HEK293 (cell line): ENCODE measurements at regions not wholly inside any gene's neighbourhood (a gene's known extent, or its start where the extent isn't known, plus 50 kb on each side); places are given as distances from the start of the nearest gene placed in this dataset.
A peak's percentile ranks its signal among the peaks of the same experiment; 100 is the strongest.

Source experiments
- CTCF ChIA-PET: fragments of 350-600 bp; formaldehyde crosslinking; extraction: SDS; loops from one replicate; lab custom pipeline; 2021; ENCODE audit warnings: antibody characterized with exemption; lab: Yijun Ruan, JAX
- POLR2A ChIA-PET: fragments of 300-600 bp; formaldehyde crosslinking; extraction: SDS; loops from one replicate; lab custom pipeline; 2020; ENCODE audit warnings: antibody characterized with exemption, inconsistent platforms; lab: Yijun Ruan, JAX
- H3K27ac ChIP-seq: fragments of 200-500 bp; sonication (Bioruptor generic); 2 replicates; pipeline ENCODE4 v1.5.1; 2014; ENCODE audit warnings: low read depth, low read length, control low read depth, inconsistent platforms; ENCODE audit errors: extremely low read depth
- H3K36me3 ChIP-seq, 2 experiments: fragments of 200-500 bp in 1 of 2; sonication (Bioruptor generic) in 1 of 2; 1 replicate in 1 of 2; 2 replicates in 1 of 2; pipeline ENCODE4 v1.5.1; 2014 to 2017; ENCODE audit warnings: inconsistent platforms in 2 of 2, low read length in 2 of 2; ENCODE audit not compliant: control insufficient read depth in 2 of 2, insufficient read depth in 1 of 2
- H3K4me1 ChIP-seq: fragments of 200-500 bp; sonication (Bioruptor generic); 2 replicates; pipeline ENCODE4 v1.5.1; 2014; ENCODE audit warnings: mild to moderate bottlenecking, low read length, inconsistent platforms; ENCODE audit not compliant: control insufficient read depth, insufficient read depth
- H3K4me3 ChIP-seq: 2 replicates; pipeline ENCODE4 v1.5.1; 2011; ENCODE audit warnings: low read depth, mild to moderate bottlenecking, control low read depth, low read length, moderate library complexity
- H3K9me3 ChIP-seq: fragments of 200-500 bp; sonication (Bioruptor generic); 2 replicates; pipeline ENCODE4 v1.5.1; 2014; ENCODE audit warnings: low read depth, low read length, inconsistent platforms; ENCODE audit not compliant: control insufficient read depth, insufficient read depth
- EGR2 ChIP-seq: fragments of 450-650 bp; formaldehyde crosslinking; IDR thresholded peaks from 2 replicates; pipeline ENCODE4 v1.5.1; 2016; ENCODE audit warnings: low read depth, missing biosample characterization, missing genetic modification characterization
- HOXC10 ChIP-seq: sonication (generic); formaldehyde crosslinking; IDR thresholded peaks from 2 replicates; pipeline ENCODE4 v1.8.1; 2023; ENCODE audit warnings: mild to moderate bottlenecking, missing genetic modification reagents
- KLF10 ChIP-seq: fragments of 450-650 bp; IDR thresholded peaks from 2 replicates; pipeline ENCODE4 v1.5.1; 2018; ENCODE audit warnings: missing biosample characterization, mild to moderate bottlenecking, missing genetic modification characterization
- MYNN ChIP-seq: fragments of 450-650 bp; formaldehyde crosslinking; IDR thresholded peaks from 2 replicates; pipeline ENCODE4 v1.5.1; 2016; ENCODE audit warnings: missing biosample characterization, missing genetic modification characterization, borderline replicate concordance
- WT1 ChIP-seq: fragments of 450-650 bp; formaldehyde crosslinking; IDR thresholded peaks from 2 replicates; pipeline ENCODE4 v1.5.1; 2016; ENCODE audit warnings: missing biosample characterization, missing genetic modification characterization
- YY2 ChIP-seq: fragments of 450-650 bp; formaldehyde crosslinking; IDR thresholded peaks from 2 replicates; pipeline ENCODE4 v1.5.1; 2016; ENCODE audit warnings: missing biosample characterization, missing genetic modification characterization
- ZEB2 ChIP-seq: fragments of 450-650 bp; formaldehyde crosslinking; IDR thresholded peaks from 2 replicates; pipeline ENCODE4 v1.5.1; 2016; ENCODE audit warnings: missing biosample characterization, missing genetic modification characterization
- ZIC2 ChIP-seq: fragments of 450-650 bp; formaldehyde crosslinking; IDR thresholded peaks from 2 replicates; pipeline ENCODE4 v1.5.1; 2016; ENCODE audit warnings: missing biosample characterization, missing genetic modification characterization
- ZNF146 ChIP-seq: fragments of 450-650 bp; formaldehyde crosslinking; IDR thresholded peaks from 2 replicates; pipeline ENCODE4 v1.5.1; 2016; ENCODE audit warnings: missing biosample characterization, missing genetic modification characterization
- ZNF211 ChIP-seq: fragments of 450-650 bp; formaldehyde crosslinking; IDR thresholded peaks from 2 replicates; pipeline ENCODE4 v1.5.1; 2016; ENCODE audit warnings: low read depth, missing biosample characterization, missing genetic modification characterization
- ZNF354C ChIP-seq: fragments of 450-650 bp; formaldehyde crosslinking; IDR thresholded peaks from 2 replicates; pipeline ENCODE4 v1.5.1; 2016; ENCODE audit warnings: missing biosample characterization, missing genetic modification characterization, low read depth, borderline replicate concordance
- ZNF423 ChIP-seq: fragments of 450-650 bp; formaldehyde crosslinking; IDR thresholded peaks from 2 replicates; pipeline ENCODE4 v1.5.1; 2016; ENCODE audit warnings: missing biosample characterization, missing genetic modification characterization
- ZNF426 ChIP-seq: fragments of 450-650 bp; formaldehyde crosslinking; IDR thresholded peaks from 2 replicates; pipeline ENCODE4 v1.5.1; 2017; ENCODE audit warnings: missing biosample characterization, missing genetic modification characterization, mild to moderate bottlenecking, inconsistent platforms, moderate library complexity
- ZNF529 ChIP-seq: fragments of 450-650 bp; formaldehyde crosslinking; IDR thresholded peaks from 2 replicates; pipeline ENCODE4 v1.5.1; 2017; ENCODE audit warnings: missing genetic modification characterization, missing biosample characterization; ENCODE audit not compliant: insufficient replicate concordance
- ZNF544 ChIP-seq: fragments of 450-650 bp; formaldehyde crosslinking; IDR thresholded peaks from 2 replicates; pipeline ENCODE4 v1.5.0; 2017; ENCODE audit warnings: missing biosample characterization, missing genetic modification characterization
- ZNF555 ChIP-seq: fragments of 450-650 bp; formaldehyde crosslinking; conservative IDR thresholded peaks from 2 replicates; pipeline ENCODE4 v1.5.1; 2017; ENCODE audit warnings: missing biosample characterization, mild to moderate bottlenecking, missing genetic modification characterization, inconsistent platforms
- ZNF596 ChIP-seq: fragments of 450-650 bp; IDR thresholded peaks from 2 replicates; pipeline ENCODE4 v1.5.0; 2018; ENCODE audit warnings: missing biosample characterization, mild to moderate bottlenecking, missing genetic modification characterization, moderate library complexity
- ZNF701 ChIP-seq: fragments of 450-650 bp; formaldehyde crosslinking; IDR thresholded peaks from 2 replicates; pipeline ENCODE4 v1.5.1; 2016; ENCODE audit warnings: missing biosample characterization, missing genetic modification characterization
- ZNF747 ChIP-seq: fragments of 450-650 bp; formaldehyde crosslinking; IDR thresholded peaks from 2 replicates; pipeline ENCODE4 v1.5.1; 2016; ENCODE audit warnings: missing biosample characterization, missing genetic modification characterization
- ZNF76 ChIP-seq: fragments of 450-650 bp; formaldehyde crosslinking; IDR thresholded peaks from 2 replicates; pipeline ENCODE4; 2016; ENCODE audit warnings: low read depth, missing biosample characterization, missing genetic modification characterization, borderline replicate concordance
- ZNF791 ChIP-seq: fragments of 450-650 bp; formaldehyde crosslinking; IDR thresholded peaks from 2 replicates; pipeline ENCODE4 v1.5.1; 2016; ENCODE audit warnings: missing biosample characterization, missing genetic modification characterization
- TF ChIP-seq, protein P1 (sequence below): fragments of 450-650 bp; formaldehyde crosslinking; IDR thresholded peaks from 2 replicates; pipeline ENCODE4 v1.5.1; 2017; ENCODE audit warnings: missing biosample characterization, mild to moderate bottlenecking, missing genetic modification characterization, moderate library complexity
- TF ChIP-seq, protein P2 (sequence below): fragments of 450-650 bp; formaldehyde crosslinking; IDR thresholded peaks from 2 replicates; pipeline ENCODE4 v1.5.1; 2017; ENCODE audit warnings: missing biosample characterization, missing genetic modification characterization
- TF ChIP-seq, protein P3 (sequence below): fragments of 450-650 bp; formaldehyde crosslinking; IDR thresholded peaks from 2 replicates; pipeline ENCODE4 v1.5.1; 2016; ENCODE audit warnings: missing biosample characterization, missing genetic modification characterization, borderline replicate concordance
- TF ChIP-seq, protein P4 (sequence below): fragments of 450-650 bp; formaldehyde crosslinking; IDR thresholded peaks from 2 replicates; pipeline ENCODE4 v1.5.1; 2016; ENCODE audit warnings: missing biosample characterization, missing genetic modification characterization

DNA sequence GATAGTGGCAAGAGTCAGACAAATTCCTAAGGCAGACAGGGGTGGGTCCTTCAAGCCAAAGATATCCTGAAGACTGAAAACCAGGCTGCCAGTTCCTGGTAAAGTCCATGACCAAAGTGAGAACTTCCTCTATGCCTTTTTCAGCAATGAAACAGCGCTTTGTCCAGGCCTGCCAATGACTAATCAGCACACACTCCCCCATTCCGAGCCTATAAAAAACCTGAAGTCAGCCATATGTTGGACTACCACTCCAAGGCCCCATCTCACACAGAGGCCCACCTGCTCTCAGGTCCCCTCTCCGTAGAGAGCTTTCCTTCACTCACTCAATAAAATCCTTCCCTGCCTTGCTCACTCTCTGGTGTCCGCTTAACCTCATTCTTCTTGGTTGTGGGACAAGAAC is 402.2 kb downstream of the ANKRD7 start:
- POLR2A ChIA-PET: no interaction called here
- Histone ChIP-seq H3K9me3 (no peaks in the 10 kb centered on the region), H3K27ac (no peak overlapping the region), H3K36me3 (no peaks in the 10 kb centered on the region), H3K4me3 (no peak overlapping the region), H3K4me1 (no peaks in the 10 kb centered on the region)
- TF ChIP-seq WT1 (tag by site-specific recombination) (no peak), ZNF354C (tag by site-specific recombination) (no peak), ZIC2 (tag by site-specific recombination) (no peak), HOXC10 (CRISPR knock-in tag) (no peak), ZEB2 (tag by site-specific recombination) (no peak), MYNN (no peak), ZNF211 (tag by site-specific recombination) (no peak), ZNF76 (tag by site-specific recombination) (no peak), ZNF544 (tag by site-specific recombination) (no peak), ZNF146 (tag by site-specific recombination) (no peak), ZNF596 (tag by site-specific recombination) (no peak), ZNF555 (tag by site-specific recombination) (no peak), KLF10 (tag by site-specific recombination) (no peak)
- TF ChIP-seq, protein P1, sequence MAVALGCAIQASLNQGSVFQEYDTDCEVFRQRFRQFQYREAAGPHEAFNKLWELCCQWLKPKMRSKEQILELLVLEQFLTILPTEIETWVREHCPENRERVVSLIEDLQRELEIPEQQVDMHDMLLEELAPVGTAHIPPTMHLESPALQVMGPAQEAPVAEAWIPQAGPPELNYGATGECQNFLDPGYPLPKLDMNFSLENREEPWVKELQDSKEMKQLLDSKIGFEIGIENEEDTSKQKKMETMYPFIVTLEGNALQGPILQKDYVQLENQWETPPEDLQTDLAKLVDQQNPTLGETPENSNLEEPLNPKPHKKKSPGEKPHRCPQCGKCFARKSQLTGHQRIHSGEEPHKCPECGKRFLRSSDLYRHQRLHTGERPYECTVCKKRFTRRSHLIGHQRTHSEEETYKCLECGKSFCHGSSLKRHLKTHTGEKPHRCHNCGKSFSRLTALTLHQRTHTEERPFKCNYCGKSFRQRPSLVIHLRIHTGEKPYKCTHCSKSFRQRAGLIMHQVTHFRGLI: no peak
- TF ChIP-seq, protein P2, sequence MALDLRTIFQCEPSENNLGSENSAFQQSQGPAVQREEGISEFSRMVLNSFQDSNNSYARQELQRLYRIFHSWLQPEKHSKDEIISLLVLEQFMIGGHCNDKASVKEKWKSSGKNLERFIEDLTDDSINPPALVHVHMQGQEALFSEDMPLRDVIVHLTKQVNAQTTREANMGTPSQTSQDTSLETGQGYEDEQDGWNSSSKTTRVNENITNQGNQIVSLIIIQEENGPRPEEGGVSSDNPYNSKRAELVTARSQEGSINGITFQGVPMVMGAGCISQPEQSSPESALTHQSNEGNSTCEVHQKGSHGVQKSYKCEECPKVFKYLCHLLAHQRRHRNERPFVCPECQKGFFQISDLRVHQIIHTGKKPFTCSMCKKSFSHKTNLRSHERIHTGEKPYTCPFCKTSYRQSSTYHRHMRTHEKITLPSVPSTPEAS (tag by site-specific recombination): no peak
- TF ChIP-seq, protein P3, sequence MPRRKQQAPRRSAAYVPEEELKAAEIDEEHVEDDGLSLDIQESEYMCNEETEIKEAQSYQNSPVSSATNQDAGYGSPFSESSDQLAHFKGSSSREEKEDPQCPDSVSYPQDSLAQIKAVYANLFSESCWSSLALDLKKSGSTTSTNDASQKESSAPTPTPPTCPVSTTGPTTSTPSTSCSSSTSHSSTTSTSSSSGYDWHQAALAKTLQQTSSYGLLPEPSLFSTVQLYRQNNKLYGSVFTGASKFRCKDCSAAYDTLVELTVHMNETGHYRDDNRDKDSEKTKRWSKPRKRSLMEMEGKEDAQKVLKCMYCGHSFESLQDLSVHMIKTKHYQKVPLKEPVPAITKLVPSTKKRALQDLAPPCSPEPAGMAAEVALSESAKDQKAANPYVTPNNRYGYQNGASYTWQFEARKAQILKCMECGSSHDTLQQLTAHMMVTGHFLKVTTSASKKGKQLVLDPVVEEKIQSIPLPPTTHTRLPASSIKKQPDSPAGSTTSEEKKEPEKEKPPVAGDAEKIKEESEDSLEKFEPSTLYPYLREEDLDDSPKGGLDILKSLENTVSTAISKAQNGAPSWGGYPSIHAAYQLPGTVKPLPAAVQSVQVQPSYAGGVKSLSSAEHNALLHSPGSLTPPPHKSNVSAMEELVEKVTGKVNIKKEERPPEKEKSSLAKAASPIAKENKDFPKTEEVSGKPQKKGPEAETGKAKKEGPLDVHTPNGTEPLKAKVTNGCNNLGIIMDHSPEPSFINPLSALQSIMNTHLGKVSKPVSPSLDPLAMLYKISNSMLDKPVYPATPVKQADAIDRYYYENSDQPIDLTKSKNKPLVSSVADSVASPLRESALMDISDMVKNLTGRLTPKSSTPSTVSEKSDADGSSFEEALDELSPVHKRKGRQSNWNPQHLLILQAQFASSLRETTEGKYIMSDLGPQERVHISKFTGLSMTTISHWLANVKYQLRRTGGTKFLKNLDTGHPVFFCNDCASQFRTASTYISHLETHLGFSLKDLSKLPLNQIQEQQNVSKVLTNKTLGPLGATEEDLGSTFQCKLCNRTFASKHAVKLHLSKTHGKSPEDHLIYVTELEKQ (tag by site-specific recombination): no peak
- TF ChIP-seq, protein P4, sequence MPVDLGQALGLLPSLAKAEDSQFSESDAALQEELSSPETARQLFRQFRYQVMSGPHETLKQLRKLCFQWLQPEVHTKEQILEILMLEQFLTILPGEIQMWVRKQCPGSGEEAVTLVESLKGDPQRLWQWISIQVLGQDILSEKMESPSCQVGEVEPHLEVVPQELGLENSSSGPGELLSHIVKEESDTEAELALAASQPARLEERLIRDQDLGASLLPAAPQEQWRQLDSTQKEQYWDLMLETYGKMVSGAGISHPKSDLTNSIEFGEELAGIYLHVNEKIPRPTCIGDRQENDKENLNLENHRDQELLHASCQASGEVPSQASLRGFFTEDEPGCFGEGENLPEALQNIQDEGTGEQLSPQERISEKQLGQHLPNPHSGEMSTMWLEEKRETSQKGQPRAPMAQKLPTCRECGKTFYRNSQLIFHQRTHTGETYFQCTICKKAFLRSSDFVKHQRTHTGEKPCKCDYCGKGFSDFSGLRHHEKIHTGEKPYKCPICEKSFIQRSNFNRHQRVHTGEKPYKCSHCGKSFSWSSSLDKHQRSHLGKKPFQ (tag by site-specific recombination): no peak
- CTCF ChIA-PET: no interaction called here

DNA sequence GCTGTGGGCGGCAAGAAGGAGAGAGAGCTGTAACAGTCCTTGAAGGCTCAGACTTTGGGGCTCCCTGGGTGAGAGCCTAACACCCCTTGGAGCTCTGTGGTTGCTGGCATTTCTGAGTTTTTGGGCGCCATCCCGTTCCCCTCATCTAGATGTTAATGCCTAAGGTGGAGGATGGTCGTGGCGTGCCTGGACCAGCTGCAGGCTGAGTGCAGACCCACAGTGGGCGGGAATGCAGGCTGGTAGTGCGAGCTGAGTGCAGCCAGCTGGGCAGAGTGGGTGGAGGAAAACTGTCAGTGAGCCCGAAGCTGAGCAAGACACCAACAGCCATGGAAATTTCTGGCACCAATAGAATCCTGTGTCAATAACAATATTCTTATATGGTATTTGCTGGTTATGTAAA is 403.0 kb downstream of the ANKRD7 start:
- Histone ChIP-seq H3K4me3 (no peak overlapping the region), H3K9me3 (no peaks in the 10 kb centered on the region), H3K4me1 (no peaks in the 10 kb centered on the region), H3K36me3 (no peaks in the 10 kb centered on the region), H3K27ac (no peak overlapping the region)
- POLR2A ChIA-PET: no interaction called here
- no peak for TF ChIP-seq ZNF791 (tag by site-specific recombination)
- TF ChIP-seq ZNF747 (tag by site-specific recombination): no peak
- 0 out of 2 replicates have a peak, but pooled peaks have one; percentile 19 for TF ChIP-seq EGR2
- no peak for TF ChIP-seq ZNF423 (tag by site-specific recombination)
- TF ChIP-seq ZNF701: no peak
- no peak for TF ChIP-seq YY2 (tag by site-specific recombination)
- no peak for TF ChIP-seq ZNF426
- TF ChIP-seq ZNF529 (tag by site-specific recombination): no peak
- CTCF ChIA-PET: no interaction called here
